ENCODE measurements at regions not wholly inside any gene's neighbourhood (a gene's known extent, or its start where the extent isn't known, plus 50 kb on each side); places are given as distances from the start of the nearest gene placed in this dataset.

- peaks cover 0 to 1% of the 10 kb centered on the region in 2 experiments; a peak in 1 of 5 replicates for H3K9me3 Mint-ChIP-seq
- no peaks in the 10 kb centered on the region; the same call in 1 of the 2 replicates for H3K27me3 Mint-ChIP-seq (ENCODE audit: low read depth)
- Histone ChIP-seq H2AFZ (ENCODE audit: low read length) (no peak overlapping the region), H3K56ac (ENCODE audit: insufficient read length, low read depth, low read length) (no peak overlapping the region), H3K14ac (ENCODE audit: insufficient read depth, low read length) (no peak overlapping the region), H3K4me1 (ENCODE audit: insufficient read depth, low read length) (no peaks in the 10 kb centered on the region), H2BK15ac (ENCODE audit: low read depth, low read length) (no peak overlapping the region), H3K79me2 (ENCODE audit: insufficient read depth, low read length) (no peaks in the 10 kb centered on the region), H3K18ac (ENCODE audit: insufficient read length, low read depth, low read length) (no peak overlapping the region), H3K4me2 (ENCODE audit: insufficient read depth, insufficient read length, low read length) (no peak overlapping the region), H4K8ac (replicated peaks; ENCODE audit: insufficient read length, low read depth, low read length) (no peak overlapping the region), H2BK120ac (ENCODE audit: low read depth, low read length, poor library complexity, severe bottlenecking) (no peak overlapping the region), H3K27me3 (ENCODE audit: insufficient read depth, low read length) (no peaks in the 10 kb centered on the region), H3K9me3 (ENCODE audit: control insufficient read depth, low read depth, low read length) (no peaks in the 10 kb centered on the region), H2BK5ac (ENCODE audit: insufficient read length, low read length) (no peak overlapping the region), H4K91ac (ENCODE audit: insufficient read length, low read depth, low read length) (no peak overlapping the region), H3K27ac (ENCODE audit: insufficient read length, low read depth, low read length) (no peak overlapping the region), H3K9ac (ENCODE audit: extremely low read depth, insufficient read length, low read length) (no peak overlapping the region), H4K5ac (ENCODE audit: insufficient read length, low read depth, low read length) (no peak overlapping the region), H3T11ph (ENCODE audit: low read length) (no peak overlapping the region), H3K4ac (ENCODE audit: low read depth, low read length) (no peak overlapping the region), H3K23ac (ENCODE audit: insufficient read length, low read depth, low read length) (no peak overlapping the region), H2BK12ac (ENCODE audit: insufficient read length, low read depth, low read length) (no peak overlapping the region), H2BK20ac (ENCODE audit: low read depth, low read length, poor library complexity, severe bottlenecking) (no peak overlapping the region), H3K79me1 (ENCODE audit: insufficient read depth, low read depth, low read length, poor library complexity, severe bottlenecking) (no peaks in the 10 kb centered on the region), H2AK5ac (ENCODE audit: insufficient read length, low read length) (no peak overlapping the region), H4K20me1 (ENCODE audit: control insufficient read depth, insufficient read depth, insufficient read length) (no peaks in the 10 kb centered on the region), H3K23me2 (ENCODE audit: insufficient read length, low read depth, low read length, poor library complexity, severe bottlenecking) (no peaks in the 10 kb centered on the region)
- no peaks in the 10 kb centered on the region for H3K4me1 Mint-ChIP-seq
- no peak for DNase-seq
- H3K36me3 Mint-ChIP-seq (ENCODE audit: insufficient read depth in 1 of 3, low read depth in 3 of 3) = no peaks in the 10 kb centered on the region
- H3K4me3 Mint-ChIP-seq = no peak overlapping the region
- TF ChIP-seq CTCF (conservative IDR thresholded peaks at IDR 0.05) = no peak
- H3K27ac Mint-ChIP-seq = no peak overlapping the region
- no CpG with 5 or more reads among the region's 2 CpGs for WGBS (ENCODE audit: extremely low coverage, insufficient read length, low lambda C conversion rate)
These were observed 173.1 kb downstream of the HS3ST3A1 start for GRCh38 chr17:13428611-13429042.

All from H9 (cell line).